ENCODE measurements at regions not wholly inside any gene's neighbourhood (a gene's known extent, or its start where the extent isn't known, plus 50 kb on each side); places are given as distances from the start of the nearest gene placed in this dataset.

- TF ChIP-seq CTCF (optimal IDR thresholded peaks at IDR 0.05 in 1 of 3, IDR thresholded peaks at IDR 0.05 in 1 of 3, conservative IDR thresholded peaks at IDR 0.05 in 1 of 3; ENCODE audit: extremely low read depth in 1 of 3, insufficient read depth in 2 of 3, low read length in 3 of 3) (no peak), EZH2 (IDR thresholded peaks at IDR 0.05; ENCODE audit: low read length) (no peak)
Measured at GRCh38 chr13:47723898-47724297, 277.2 kb downstream of the SUCLA2 start.
